Left ventricle myocardium inferior (tissue), 1 donor: ENCODE measurements at regions not wholly inside any gene's neighbourhood (a gene's known extent, or its start where the extent isn't known, plus 50 kb on each side); places are given as distances from the start of the nearest gene placed in this dataset.
"Not testable (repeated sequence)": the region's sequence is repeated elsewhere in the genome, so short reads cannot be mapped to it uniquely, and the experiment has no call there.

Experiments used
- DNase-seq: peaks from one replicate; pipeline ENCODE4 v3.0.0-alpha.2; 2020
- H3K27ac ChIP-seq: fragments of 200-600 bp; replicated peaks from 2 replicates; pipeline ENCODE4 v1.8.0; 2021
- H3K27me3 ChIP-seq: fragments of 200-600 bp; 2 replicates; pipeline ENCODE4 v1.8.0; 2021; ENCODE audit warnings: low read depth
- H3K36me3 ChIP-seq: fragments of 200-600 bp; 2 replicates; pipeline ENCODE4 v1.8.0; 2021
- H3K4me1 ChIP-seq: fragments of 200-600 bp; 2 replicates; pipeline ENCODE4 v1.8.0; 2021
- H3K4me3 ChIP-seq: fragments of 200-600 bp; 2 replicates; pipeline ENCODE4 v1.8.0; 2021; ENCODE audit warnings: mild to moderate bottlenecking, moderate library complexity
- H3K9me3 ChIP-seq: fragments of 200-600 bp; replicated peaks from 2 replicates; pipeline ENCODE4 v1.8.0; 2021
- CTCF ChIP-seq: fragments of 200-600 bp; IDR thresholded peaks from 2 replicates; pipeline ENCODE4 v1.8.0; 2021; ENCODE audit warnings: antibody characterized with exemption, mild to moderate bottlenecking, borderline replicate concordance
- intact Hi-C: fragments of 100-400 bp; cut with micrococcal nuclease; formaldehyde crosslinking; loops from one replicate; pipeline ENCODE4 v1.11.0; 2022
- donor health status: DM: no; HTN: yes; CAD: no; lungs with severe emphysema.

- no peaks in the 10 kb centered on the region for H3K27me3 ChIP-seq
- DNase-seq, result no peak
- H3K36me3 ChIP-seq, result peaks cover 5% of the 10 kb centered on the region
- peaks cover 56% of the 10 kb centered on the region for H3K4me1 ChIP-seq
- no peak for TF ChIP-seq CTCF
- H3K4me3 ChIP-seq, result no peak overlapping the region
- intact Hi-C loops, result no loop called here
- no peaks in the 10 kb centered on the region for H3K9me3 ChIP-seq
- H3K27ac ChIP-seq, result no peak overlapping the region
These were observed 117.9 kb downstream of the HAUS1 start for GRCh38 chr18:46222093-46222492.

DNA sequence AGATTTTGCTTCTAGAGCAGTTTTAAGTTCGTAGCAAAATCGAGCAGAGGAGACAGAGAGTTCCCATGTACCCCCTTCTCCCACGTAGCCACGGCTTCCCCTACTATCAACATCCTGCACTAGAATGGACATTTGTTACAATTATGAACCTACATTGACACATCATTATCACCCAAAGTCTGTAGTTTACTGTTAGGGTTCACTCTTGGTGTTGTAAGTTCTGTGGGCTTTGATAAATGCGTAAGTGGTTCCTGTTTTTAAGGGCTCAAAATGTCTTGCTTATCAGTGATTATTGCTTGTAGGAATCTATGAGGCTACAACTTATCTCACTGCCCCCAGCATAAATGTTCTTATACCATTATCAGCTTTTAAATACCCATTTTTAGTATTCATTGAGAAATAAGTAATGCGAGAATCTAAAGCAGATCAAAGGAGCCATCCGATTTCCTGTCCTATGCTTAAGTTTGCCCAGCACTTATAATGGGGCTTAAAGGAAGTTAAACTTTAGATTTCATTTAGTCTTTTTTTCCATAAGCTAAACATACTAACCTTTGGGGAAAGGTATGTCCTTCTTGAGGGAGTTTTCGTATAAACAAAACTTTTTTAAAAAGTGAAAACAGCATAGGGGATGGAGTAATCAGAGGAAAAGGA lies 118.7 kb downstream of the HAUS1 start:
- peaks cover 5% of the 10 kb centered on the region for H3K36me3 ChIP-seq
- no peak for DNase-seq
- no peak overlapping the region for H3K4me3 ChIP-seq
- H3K27ac ChIP-seq, result no peak overlapping the region
- peaks cover 49% of the 10 kb centered on the region for H3K4me1 ChIP-seq
- H3K27me3 ChIP-seq, result no peaks in the 10 kb centered on the region
- no peak for TF ChIP-seq CTCF
- no peaks in the 10 kb centered on the region for H3K9me3 ChIP-seq
- intact Hi-C loops, result no loop called here

GRCh38 chr18:46224181-46224775 lies 120.1 kb downstream of the HAUS1 start:
- Histone ChIP-seq H3K36me3 (no peaks in the 10 kb centered on the region), H3K27ac (no peak overlapping the region), H3K27me3 (no peaks in the 10 kb centered on the region), H3K4me3 (no peak overlapping the region), H3K9me3 (no peaks in the 10 kb centered on the region), H3K4me1 (peaks cover 48% of the 10 kb centered on the region)
- intact Hi-C loops, result no loop called here
- no peak for DNase-seq
- no peak for TF ChIP-seq CTCF

GRCh38 chr18:46226461-46226860 lies 122.3 kb downstream of the HAUS1 start:
- DNase-seq, result no peak

GRCh38 chr18:46229641-46230040 lies 125.5 kb downstream of the HAUS1 start:
- peaks cover 22% of the 10 kb centered on the region for H3K4me1 ChIP-seq
- H3K4me3 ChIP-seq, H3K9me3 ChIP-seq, H3K36me3 ChIP-seq, intact Hi-C loops, H3K27me3 ChIP-seq, DNase-seq, H3K27ac ChIP-seq: not testable (repeated sequence)

More at GRCh38 chr18:46226461-46226860, 122.3 kb downstream of the HAUS1 start:
- H3K36me3 ChIP-seq, result no peaks in the 10 kb centered on the region
- H3K27ac ChIP-seq, result no peak overlapping the region
- intact Hi-C loops, result no loop called here
- H3K27me3 ChIP-seq, result no peaks in the 10 kb centered on the region
- no peak overlapping the region for H3K4me3 ChIP-seq
- H3K4me1 ChIP-seq, result peaks cover 49% of the 10 kb centered on the region
- H3K9me3 ChIP-seq, result no peaks in the 10 kb centered on the region
- no peak for TF ChIP-seq CTCF

GRCh38 chr18:46236156-46236555 lies 132.0 kb downstream of the HAUS1 start:
- no peak for DNase-seq
- TF ChIP-seq CTCF, result no peak
- H3K27me3 ChIP-seq, result no peaks in the 10 kb centered on the region
- intact Hi-C loops, result no loop called here
- H3K36me3 ChIP-seq, result no peaks in the 10 kb centered on the region
- H3K4me3 ChIP-seq, result no peak overlapping the region
- peaks cover 24% of the 10 kb centered on the region for H3K4me1 ChIP-seq
- no peaks in the 10 kb centered on the region for H3K9me3 ChIP-seq
- H3K27ac ChIP-seq, result no peak overlapping the region
